GM21423 (cell line): ENCODE measurements at regions not wholly inside any gene's neighbourhood (a gene's known extent, or its start where the extent isn't known, plus 50 kb on each side); places are given as distances from the start of the nearest gene placed in this dataset.

Experiments
- ATAC-seq: cut with Tn5 transposase; IDR thresholded peaks from one replicate; pipeline ENCODE4 v1.9.1; 2021; ENCODE audit warnings: mild to moderate bottlenecking, moderate library complexity; ENCODE audit not compliant: unreplicated experiment

DNA sequence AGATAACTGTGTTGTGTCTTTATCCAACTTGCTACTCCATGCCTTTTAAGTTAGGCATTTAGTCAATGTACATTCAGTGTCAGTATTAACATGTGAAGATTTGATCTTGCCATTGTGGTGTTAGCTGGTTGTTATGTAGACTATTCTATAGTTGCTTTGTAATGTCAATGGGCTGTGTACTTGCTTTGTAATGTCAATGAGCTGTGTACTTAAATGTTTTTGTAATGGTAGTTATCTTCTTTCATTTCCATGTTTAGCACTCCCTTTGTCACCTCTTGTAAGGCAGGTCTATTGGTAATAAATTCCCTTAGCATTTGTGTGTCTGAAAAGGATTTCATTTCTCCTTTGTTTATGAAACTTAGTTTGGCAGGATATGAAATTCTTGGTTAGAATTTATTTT is 53.4 kb downstream of the MC4R start:
- no peak for ATAC-seq

DNA sequence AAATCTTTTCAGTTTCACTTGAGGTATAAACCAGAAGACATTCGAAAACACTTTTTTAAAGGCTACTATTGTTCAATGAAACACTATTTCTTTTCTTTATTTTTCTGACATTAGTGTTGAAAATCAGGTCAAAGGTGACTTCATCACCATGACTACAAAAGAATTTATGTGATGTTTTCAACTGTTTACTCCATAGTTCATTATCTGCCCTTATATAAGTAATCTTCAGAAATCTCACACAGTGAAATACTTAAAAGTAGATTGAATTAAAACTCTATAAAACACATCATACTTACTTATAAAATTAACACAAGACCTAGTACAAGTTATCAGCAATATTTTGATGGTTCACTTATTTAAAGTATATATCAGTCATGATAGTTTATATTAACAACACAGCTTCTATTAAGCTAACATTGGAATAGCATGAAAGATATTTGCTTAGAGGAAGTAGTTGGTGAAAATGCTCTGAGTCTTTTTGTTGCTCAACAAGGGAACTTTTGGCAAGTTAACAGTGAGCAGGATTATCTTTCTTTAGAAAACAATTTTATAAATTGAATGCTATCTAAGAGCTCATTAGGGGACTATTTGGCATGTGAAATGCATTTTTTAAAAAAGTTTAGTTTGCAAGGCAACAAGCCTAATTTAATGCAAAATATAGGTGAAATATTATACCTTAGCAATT is 60.8 kb downstream of the MC4R start:
- no peak for ATAC-seq

DNA sequence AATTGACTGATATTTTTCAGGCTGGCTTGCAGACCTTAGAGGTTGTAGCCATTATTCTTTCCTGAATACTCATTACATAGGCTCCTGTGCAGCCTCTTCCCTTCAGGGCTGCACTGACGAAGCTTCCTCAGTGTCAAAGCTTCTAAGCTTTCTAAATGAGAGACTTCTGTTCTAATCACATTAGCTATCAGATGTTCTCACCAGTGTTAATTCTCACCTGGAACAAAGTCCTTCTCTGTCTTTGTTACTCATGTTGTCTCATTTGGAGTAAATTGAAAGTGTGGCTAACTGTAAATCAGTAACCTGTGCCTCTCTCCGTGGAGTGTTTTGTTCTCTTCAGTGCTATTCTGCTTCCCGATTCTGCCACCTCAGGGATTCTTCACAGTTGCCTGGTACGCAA is 76.9 kb downstream of the MC4R start:
- ATAC-seq, result no peak

- no peak for ATAC-seq
Observed at GRCh38 chr18:60292186-60292585, 80.4 kb downstream of the MC4R start.

DNA sequence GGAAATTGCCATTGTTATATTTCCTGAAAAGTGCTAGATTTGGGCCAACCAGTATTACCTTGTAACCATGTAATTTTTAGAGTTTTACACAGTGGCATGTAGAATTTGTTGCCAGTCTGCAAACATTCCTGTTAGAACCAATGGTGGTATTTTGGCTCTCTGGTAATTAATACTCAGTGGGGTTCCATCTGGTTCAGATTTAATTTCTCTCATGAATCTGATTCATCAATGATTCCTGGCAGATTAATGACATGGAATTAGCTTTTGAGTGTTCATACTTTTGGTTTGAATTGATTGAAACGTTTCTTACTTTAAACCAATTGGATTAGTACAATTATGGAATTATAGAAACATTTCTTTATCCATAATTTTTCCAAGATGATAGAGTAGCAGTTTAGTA is 93.2 kb downstream of the MC4R start:
- no peak for ATAC-seq

GRCh38 chr18:60277855-60278480 is 94.6 kb downstream of the MC4R start:
- ATAC-seq, result no peak

- ATAC-seq, result no peak
Observed at GRCh38 chr18:60267391-60268058, 105.0 kb downstream of the MC4R start.

DNA sequence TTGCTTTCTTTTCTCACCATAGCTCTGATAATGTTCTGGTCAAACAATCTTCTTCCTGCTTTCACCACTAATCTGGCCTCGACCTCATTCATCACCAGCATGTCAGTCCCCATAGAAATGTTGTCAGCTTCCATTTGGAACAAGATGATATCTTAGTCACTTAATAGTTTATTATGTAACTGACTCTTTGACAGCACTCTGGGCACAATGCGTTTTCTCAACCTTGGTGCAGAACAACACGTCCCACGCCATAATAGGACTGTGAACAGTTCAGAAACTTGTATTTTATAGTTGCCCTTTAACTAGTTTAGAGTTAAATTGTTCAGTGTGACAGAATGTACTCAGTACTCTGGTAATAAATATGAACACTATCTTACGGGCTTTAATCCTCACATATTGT is 106.0 kb downstream of the MC4R start:
- ATAC-seq, result no peak

- peak; percentile 77 for ATAC-seq
Observed at GRCh38 chr18:60259052-60259681, 113.4 kb downstream of the MC4R start.

GRCh38 chr18:60249388-60249787 is 123.2 kb downstream of the MC4R start:
- no peak for ATAC-seq

GRCh38 chr18:60248336-60249330 is 123.9 kb downstream of the MC4R start:
- no peak for ATAC-seq

DNA sequence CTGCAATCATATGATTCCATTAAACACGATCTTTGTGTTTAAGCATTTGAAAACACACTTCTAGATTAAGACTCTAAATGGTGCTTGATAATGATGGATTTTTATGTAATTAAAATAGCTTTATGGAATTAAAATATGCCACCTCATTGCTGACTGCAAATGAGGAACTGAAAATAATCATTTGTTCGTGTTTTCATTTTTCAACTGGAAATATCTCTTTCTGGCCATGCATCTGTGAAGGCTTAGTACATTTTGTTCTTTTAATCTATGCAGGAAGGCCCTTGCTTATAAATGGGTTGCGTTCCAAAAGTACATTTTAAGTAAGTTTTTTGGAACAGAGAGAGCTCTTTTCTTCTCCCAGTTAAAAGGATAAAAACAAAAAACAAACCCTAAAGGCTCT is 125.5 kb downstream of the MC4R start:
- peak; percentile 78 for ATAC-seq

- peak; percentile 79 for ATAC-seq
Observed at GRCh38 chr18:60246606-60247005, 126.0 kb downstream of the MC4R start.

DNA sequence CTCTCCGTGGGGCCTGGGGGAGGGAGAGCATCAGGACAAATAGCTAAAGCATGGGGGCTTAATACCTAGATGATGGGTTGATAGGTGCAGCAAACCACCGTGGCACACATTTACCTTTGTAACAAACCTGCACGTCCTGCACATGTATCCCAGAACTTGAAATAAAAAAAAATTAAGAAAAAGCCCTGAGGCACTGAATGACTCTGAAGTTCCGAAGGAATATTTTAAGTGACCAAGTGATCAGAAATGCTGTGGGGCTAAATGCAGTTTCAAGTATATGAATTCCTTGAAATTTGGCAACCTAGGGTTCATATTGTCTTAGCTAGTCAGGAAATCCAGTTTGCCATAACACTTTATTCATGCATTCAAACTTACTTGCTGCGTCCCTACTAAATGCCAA is 127.5 kb downstream of the MC4R start:
- ATAC-seq, result no peak

- peak; percentile 94 for ATAC-seq
Observed at GRCh38 chr18:60239024-60239710, 133.4 kb downstream of the MC4R start.

DNA sequence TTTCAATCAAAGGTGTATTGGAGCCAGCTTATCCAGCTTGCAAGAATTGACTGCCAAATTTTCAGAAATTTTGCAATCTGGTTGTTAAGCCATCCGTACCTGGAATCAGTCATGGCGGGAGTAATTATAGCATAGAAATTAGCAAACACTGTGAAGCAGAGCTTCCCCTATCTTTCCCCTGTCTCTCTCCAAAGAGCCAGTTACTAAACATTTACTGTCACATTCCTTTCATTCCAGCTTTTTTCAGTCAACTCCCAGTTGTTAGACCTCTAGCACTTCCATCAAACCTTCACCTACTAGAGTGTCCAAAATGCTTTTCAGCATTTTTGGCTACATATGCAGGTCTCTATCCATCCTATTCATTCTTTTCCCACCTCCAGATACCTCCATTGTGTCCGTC is 137.4 kb downstream of the MC4R start:
- no peak for ATAC-seq

DNA sequence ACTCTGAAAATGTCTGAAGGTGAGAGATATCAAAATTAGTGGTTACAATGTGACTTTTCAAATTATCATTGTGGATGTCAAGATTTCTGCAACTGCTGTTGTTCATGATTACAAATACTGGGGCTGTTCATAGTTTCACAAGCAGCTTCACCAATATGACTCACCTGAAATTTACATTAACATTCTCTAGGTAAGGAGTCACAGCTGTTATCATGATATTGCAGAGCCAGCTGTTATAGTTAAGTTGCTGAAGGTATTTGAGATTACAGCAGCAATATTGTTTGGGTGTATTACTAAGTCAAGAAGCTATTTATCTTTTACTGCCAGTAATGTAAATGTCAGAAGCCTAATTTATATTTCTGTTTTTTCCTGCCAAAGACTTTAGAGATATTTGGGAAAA is 140.0 kb downstream of the MC4R start:
- peak; percentile 65 for ATAC-seq

- ATAC-seq, result no peak
Observed at GRCh38 chr18:60228609-60229595, 143.7 kb downstream of the MC4R start.

DNA sequence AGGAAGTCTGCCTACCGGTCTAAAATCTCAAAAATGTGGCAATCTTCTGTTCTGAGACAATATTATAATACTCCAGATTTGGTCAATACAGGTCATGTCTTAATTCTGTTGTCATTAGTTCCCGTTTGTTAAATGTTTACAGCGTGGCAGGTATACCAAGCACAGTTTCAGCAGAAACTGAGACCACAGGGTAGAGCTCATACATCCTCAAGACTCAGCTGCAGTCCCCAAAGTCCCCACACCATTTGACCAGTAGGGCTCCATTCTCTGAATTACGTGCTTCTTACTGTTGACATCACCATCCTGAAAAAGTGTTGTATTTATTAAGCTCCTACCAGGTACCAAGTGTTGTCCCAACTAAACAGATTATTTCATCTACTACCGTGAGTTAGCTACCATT is 157.1 kb downstream of the MC4R start:
- no peak for ATAC-seq
